NK-92 treated with Interleukin-12 subunit alpha and Interleukin-12 subunit beta, amount 100 ng/mL, for 24 hours (cell line): ENCODE measurements at regions not wholly inside any gene's neighbourhood (a gene's known extent, or its start where the extent isn't known, plus 50 kb on each side); places are given as distances from the start of the nearest gene placed in this dataset.
"Not testable (repeated sequence)": the region's sequence is repeated elsewhere in the genome, so short reads cannot be mapped to it uniquely, and the experiment has no call there.

Experiments
- DNase-seq: peaks from one replicate; lab custom pipeline; 2025; lab: John Stamatoyannopoulos, UW

DNA sequence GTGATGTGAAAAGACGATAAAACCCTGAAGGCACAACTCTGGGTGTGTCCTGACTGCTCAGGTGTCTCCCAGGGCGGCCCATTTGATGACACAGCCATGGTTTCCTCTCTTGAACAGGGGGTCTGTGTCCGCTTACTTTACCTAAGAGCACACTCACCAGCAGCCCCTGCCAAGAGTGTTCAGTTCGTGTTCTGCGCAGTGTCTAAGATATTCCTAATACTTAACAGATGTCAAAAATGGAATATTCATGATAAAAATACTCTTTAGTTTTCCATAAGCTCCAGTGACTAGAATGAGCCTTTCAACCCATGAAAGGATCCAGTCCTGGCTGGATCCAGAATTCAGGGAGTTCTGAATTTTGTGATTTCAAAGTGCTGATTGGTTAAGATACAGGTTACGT lies 492.4 kb downstream of the TNS3 start:
- DNase-seq: no peak

- no peak for DNase-seq
Observed at GRCh38 chr7:47089068-47089417, 492.9 kb downstream of the TNS3 start.

DNA sequence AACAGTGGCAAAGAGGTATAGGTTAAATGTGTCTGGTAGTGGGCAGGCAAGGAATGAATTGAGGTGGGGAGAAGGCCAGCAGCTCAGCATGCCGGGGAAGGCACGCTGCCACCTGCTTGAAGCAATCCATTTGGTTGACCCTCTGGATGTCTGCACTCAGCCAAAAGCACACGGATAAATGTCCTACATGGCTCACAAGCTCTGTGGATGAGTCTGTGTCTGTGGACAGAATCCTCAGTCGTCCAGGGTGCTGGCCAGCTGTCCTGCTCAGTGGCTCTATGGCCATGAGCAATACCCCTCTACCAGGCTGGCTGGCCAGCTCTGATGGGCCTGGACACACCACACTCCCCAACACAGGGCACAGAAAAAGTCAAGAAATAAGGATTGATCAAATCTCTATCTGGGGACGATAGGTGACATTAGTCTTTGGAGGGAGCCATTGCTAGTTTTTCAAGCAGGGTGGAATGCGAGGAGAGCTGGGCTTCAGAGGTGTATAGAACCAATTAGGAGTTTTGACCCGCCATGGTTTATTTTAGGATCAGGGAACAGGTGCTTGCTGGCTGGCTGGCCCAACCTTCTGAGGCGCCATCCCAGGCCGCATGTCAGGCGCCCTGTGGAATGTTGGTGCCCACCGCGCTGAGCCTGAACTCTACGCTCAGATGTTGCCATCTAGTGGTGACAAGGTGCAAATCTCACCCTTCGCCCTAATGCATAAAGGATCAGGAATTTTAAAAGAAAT lies 493.4 kb downstream of the TNS3 start:
- no peak for DNase-seq

DNA sequence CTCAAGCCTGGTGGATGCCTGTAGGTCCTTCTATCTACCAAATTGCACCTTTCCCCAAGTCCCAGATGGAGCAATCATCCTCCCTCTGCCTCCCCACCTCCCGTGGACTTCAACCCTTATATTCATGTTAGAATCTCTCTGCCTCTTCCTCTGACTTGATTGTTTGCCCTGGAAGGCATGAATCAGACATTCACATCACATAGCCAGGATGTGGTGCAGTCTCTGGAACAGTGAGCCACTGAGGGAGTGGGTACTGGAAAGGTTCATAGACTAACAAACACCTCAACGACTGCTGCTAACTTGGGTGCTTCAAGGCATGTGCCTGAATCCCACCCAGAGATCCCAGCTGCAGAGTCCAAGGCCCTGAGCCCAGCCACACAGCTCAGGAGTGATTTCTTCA lies 494.0 kb downstream of the TNS3 start:
- DNase-seq: no peak

DNA sequence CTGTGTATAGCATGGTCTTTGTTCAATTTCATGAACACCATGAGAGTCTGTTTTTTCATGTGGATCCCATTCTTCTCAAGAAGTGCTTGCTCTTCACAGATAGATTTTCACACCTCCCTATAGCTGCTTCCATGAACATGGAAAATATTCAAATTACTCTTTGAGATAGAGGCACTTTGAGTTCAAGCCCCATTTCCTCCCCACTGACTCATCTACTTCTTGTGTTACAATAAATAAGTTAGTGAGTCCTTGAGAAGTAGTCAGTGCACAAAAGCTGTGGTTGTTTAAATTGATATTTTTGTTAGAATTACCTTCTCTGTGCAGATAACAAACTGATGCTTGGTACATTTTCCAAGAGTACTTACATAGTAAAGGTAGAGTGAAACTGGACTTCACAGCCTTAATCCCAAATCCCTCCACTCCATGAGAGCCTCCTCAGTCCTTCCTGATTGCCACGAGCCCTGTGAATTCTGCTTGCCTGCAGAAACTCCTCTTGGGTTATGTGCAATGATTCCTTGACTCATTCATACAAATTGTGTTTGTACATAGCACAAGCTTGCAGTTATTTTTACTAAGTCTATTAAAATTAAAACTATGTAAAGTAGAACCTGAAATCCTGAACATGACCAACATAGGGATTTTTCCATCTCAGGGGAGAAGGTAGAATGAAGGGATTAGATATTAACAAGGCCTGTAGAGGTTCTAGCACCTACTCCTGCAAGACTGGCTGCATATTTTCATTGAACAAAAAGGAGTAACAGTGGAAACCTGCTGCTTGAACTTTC lies 496.2 kb downstream of the TNS3 start:
- no peak for DNase-seq

GRCh38 chr7:47083476-47084250 lies 498.2 kb downstream of the TNS3 start:
- DNase-seq: no peak

GRCh38 chr7:47080816-47081215 lies 501.1 kb downstream of the TNS3 start:
- DNase-seq: no peak

- DNase-seq: no peak
Observed at GRCh38 chr7:47078241-47078640, 503.7 kb downstream of the TNS3 start.

DNA sequence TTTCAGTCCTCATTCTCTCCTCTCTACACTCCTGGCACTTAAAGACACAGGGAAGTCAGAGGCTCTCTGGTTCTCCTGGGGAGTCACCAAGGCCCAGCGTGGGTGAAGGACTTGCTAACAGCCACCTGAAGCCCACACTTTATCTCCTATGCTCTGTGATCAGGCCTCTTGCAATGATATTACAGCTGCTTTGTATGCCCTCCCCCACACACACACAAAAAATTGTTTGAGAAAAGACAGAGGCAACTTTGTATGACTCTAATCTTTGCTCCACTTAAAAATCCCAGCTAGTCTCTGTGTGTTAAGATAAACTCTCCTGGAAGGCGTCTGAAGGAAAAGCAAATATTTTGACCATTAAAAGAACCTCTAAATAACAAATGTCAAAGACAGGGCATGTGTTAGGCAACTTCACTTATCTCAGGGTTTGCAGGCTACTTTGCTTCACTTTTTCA lies 507.2 kb downstream of the TNS3 start:
- DNase-seq: no peak

- no peak for DNase-seq
Observed at GRCh38 chr7:47073284-47073683, 508.6 kb downstream of the TNS3 start.

DNA sequence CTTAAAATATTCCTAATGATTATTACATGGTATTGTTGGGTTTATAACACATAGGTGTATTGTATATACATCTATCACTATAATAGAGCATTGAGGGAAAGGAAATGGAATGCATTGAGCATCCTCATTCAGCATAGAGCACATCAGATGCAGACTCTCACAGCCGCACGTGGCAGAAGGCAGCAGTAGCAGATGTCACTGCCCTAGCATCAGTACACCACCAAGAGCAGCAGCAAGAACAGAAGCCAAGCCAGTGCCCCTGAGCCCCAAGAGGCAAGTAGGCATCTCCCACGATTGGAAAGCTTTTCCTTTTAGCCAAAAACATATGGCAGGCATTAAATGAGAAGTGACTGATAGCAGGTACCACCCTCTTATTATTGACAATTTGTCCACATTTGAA lies 510.0 kb downstream of the TNS3 start:
- no peak for DNase-seq

- DNase-seq: no peak
Observed at GRCh38 chr7:47069385-47070076, 512.4 kb downstream of the TNS3 start.

DNA sequence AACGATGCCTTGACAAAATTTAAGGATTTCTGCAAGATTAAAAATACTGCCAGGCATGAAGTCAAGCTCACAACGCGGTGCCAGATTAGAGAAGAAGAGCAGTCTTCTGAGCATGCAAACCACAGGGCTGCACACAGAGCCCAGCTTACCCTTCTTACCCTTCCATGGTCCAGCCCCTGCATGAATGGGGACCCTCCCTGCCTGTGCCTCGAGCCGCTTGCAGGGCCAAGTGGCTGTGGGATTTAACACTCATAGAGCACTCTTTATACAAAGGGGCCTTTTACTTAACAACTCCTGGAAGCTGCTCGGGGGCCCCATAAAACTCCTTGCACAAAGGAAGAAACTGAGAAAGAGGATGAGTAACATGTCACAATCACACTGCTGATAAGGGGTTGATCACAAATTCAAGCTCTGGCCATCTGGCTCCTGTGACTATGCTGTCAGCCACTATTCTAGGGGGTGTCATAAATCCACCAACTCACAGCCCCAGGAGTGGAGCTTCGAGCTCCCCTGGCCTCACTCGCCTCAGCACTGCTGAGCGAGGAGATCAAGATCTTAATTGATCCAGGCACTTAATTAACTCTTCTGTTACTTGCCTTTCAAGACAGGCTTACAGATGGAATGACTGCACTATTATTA lies 514.8 kb downstream of the TNS3 start:
- DNase-seq: no peak

GRCh38 chr7:47056731-47057130 lies 525.2 kb downstream of the TNS3 start:
- no peak for DNase-seq

DNA sequence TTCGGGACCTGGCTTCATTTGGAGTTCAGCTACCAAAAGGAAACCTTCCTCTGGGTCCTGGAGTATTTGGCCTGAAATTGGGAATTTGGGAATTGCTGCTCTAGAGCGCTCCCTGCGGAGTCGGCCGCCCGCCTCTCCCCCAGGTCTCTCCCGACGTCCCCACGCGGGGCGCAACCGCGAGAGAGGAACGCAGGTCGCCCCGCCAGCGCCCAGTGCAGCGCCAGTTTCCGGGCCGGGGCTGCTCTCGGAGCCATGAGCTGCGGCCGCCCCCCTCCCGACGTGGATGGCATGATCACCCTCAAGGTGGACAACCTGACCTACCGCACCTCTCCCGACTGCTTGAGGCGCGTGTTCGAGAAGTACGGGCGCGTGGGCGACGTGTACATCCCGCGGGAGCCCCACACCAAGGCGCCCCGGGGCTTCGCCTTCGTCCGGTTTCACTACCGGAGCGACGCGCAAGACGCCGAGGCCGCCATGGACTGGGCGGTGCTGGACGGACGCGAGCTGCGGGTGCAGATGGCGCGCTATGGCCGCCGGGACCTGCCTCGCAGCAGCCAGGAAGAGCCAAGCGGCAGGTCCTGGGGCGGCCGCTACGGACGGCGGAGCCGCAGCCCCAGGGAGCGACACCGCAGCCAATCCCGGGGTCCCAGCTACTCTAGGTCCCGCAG lies 529.2 kb downstream of the TNS3 start:
- not testable (repeated sequence) for DNase-seq

DNA sequence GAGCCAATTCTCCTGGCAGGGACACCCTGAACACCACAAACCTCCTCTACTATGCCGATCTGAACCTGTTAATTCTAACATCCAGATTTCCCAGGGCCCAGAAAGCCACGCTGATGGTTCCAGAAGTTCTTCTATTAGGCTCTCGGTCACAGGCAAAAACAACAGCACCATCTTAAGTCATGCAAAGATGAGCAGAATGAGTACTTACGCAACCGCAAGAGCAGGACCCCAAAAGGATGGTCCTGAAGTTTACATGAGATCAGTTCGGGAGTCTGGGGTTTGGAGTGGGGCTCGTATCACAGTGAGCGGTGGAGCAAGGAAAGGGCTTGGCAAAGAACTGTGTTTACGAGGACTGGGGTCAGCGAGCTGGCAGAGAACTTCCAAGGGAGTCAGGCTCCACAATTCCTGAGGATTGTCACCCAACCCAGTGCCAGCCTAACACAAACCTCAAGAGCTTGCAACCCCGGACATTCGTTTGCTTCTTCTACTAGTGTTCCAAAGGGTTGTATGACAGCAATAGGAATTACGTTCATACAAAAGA lies 532.6 kb downstream of the TNS3 start:
- no peak for DNase-seq

- no peak for DNase-seq
Observed at GRCh38 chr7:47047384-47047783, 534.5 kb downstream of the TNS3 start.

- DNase-seq: no peak
Observed at GRCh38 chr7:47046949-47047348, 535.0 kb downstream of the TNS3 start.

GRCh38 chr7:47045207-47046051 lies 536.5 kb downstream of the TNS3 start:
- no peak for DNase-seq

DNA sequence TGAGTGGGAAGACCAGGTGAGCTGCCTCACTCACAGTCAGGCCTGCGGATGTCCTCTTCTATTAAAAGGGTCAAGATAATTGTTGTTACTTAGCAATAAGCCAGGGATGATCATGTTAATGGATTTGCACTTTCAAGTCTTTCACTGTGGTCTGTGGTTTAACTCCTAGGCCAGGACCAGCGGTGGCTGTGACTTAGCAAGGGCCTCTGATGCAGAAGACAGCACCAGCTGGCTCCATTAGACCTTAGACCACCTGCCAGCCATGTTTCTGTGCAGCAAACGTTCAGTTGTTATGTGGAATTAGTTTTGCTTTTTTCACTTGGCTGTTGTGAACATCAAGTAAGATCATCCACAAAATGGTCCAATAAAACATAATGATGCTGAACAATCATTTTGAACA lies 537.3 kb downstream of the TNS3 start:
- DNase-seq: no peak
